WERI-Rb-1 (cell line): ENCODE measurements at regions not wholly inside any gene's neighbourhood (a gene's known extent, or its start where the extent isn't known, plus 50 kb on each side); places are given as distances from the start of the nearest gene placed in this dataset.

Source experiments
- DNase-seq: peaks from one replicate; pipeline ENCODE4 v3.0.0-alpha.2; 2020
- H3K27ac ChIP-seq: fragments of 250-450 bp; sonication (Bioruptor Pico); 2 replicates; pipeline ENCODE4 v1.5.1; 2020; ENCODE audit warnings: mild to moderate bottlenecking, moderate library complexity
- H3K27me3 ChIP-seq: fragments of 250-450 bp; sonication (Bioruptor Pico); 2 replicates; pipeline ENCODE4 v1.5.1; 2021; ENCODE audit warnings: mild to moderate bottlenecking, low read depth, moderate library complexity; ENCODE audit not compliant: insufficient read depth, severe bottlenecking
- H3K36me3 ChIP-seq: fragments of 250-450 bp; sonication (Bioruptor Pico); 2 replicates; pipeline ENCODE4 v1.5.1; 2020; ENCODE audit warnings: mild to moderate bottlenecking, moderate library complexity
- H3K4me3 ChIP-seq: 2 replicates; pipeline ENCODE4 v1.5.1; 2011; ENCODE audit warnings: low read depth, mild to moderate bottlenecking, control low read depth, low read length
- H3K9me3 ChIP-seq: fragments of 250-450 bp; sonication (Bioruptor Pico); 2 replicates; pipeline ENCODE4 v1.5.1; 2021; ENCODE audit warnings: mild to moderate bottlenecking, moderate library complexity; ENCODE audit not compliant: severe bottlenecking
- TF ChIP-seq, protein P1 (sequence below): IDR thresholded peaks from 2 replicates; pipeline ENCODE4 v1.5.1; 2011; ENCODE audit warnings: low read depth, mild to moderate bottlenecking, control low read depth, inconsistent platforms, low read length

DNA sequence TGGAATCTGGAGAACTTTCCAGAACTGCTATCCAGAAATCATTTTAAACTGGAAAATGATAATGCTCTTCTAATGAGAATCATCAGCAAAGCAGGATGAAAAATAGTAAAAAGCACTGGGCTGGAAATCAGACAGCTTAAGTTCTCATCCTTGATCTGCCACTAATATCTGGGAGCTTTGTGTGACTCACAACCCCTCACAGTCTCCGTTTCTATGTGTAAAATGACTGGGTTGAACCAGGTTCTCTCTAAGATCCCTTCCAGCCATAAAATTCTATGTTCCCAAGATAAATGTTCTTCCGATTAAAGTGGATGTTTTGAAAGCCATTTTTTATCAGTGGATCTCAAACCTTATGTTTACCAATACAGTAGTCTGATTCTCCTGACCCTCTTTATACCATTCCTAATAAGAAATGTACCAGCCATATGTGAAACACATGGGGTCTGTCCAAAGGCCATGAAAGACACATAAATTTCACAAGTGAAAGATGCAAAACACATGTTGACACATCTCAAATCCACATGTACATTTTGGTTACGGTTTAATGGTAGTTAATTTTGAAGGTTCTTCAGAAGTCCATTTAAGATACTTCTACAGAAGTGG lies 188.8 kb downstream of the EN1 start:
- no peak for DNase-seq
- TF ChIP-seq, protein P1, sequence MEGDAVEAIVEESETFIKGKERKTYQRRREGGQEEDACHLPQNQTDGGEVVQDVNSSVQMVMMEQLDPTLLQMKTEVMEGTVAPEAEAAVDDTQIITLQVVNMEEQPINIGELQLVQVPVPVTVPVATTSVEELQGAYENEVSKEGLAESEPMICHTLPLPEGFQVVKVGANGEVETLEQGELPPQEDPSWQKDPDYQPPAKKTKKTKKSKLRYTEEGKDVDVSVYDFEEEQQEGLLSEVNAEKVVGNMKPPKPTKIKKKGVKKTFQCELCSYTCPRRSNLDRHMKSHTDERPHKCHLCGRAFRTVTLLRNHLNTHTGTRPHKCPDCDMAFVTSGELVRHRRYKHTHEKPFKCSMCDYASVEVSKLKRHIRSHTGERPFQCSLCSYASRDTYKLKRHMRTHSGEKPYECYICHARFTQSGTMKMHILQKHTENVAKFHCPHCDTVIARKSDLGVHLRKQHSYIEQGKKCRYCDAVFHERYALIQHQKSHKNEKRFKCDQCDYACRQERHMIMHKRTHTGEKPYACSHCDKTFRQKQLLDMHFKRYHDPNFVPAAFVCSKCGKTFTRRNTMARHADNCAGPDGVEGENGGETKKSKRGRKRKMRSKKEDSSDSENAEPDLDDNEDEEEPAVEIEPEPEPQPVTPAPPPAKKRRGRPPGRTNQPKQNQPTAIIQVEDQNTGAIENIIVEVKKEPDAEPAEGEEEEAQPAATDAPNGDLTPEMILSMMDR = no peak
- Histone ChIP-seq H3K36me3 (no peaks in the 10 kb centered on the region), H3K9me3 (no peaks in the 10 kb centered on the region), H3K27me3 (peaks cover 65% of the 10 kb centered on the region), H3K4me3 (no peak overlapping the region), H3K27ac (no peak overlapping the region)

DNA sequence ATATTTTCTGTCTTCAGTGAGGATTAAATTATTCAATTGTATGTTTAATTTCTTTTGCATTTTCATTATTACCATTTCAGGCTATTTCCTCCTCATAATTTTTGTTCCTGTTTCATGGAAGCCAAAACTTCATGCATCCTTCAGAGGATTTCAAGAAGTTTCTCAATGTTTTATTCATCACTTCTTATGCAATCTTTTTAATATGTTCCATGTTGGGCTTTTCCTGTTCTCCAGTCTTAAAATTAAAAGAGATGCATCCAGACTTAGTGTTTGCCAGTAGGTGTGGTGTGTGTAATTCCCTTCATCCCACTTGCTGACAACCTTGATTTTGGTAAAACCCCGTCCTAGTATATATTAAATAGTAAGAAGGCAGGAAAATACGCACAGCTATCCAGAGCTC lies 190.0 kb downstream of the EN1 start:
- Histone ChIP-seq H3K27me3 (peaks cover 59% of the 10 kb centered on the region), H3K9me3 (no peaks in the 10 kb centered on the region), H3K27ac (no peak overlapping the region), H3K4me3 (no peak overlapping the region), H3K36me3 (no peaks in the 10 kb centered on the region)
- TF ChIP-seq, protein P1 = no peak
- DNase-seq = no peak

DNA sequence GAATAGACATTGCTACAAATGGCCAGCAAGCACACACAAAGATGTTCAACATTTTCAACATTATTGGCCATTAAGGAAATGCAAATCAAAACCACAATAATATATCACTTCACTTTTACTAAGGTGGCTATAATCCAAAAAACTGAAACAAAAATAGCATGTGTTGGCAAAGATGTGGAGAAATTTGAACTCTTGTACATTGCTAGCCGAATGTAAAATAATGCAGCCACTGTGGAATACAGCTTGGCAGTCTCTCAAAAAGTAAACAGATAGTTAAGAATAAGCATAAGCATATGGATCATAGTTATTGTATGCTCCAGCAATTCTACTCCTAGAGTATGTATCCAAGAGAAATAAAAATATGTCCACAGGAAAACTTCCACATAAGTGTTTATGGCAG lies 192.5 kb downstream of the EN1 start:
- Histone ChIP-seq H3K27ac (no peak overlapping the region), H3K36me3 (no peaks in the 10 kb centered on the region), H3K27me3 (peaks cover 38% of the 10 kb centered on the region), H3K4me3 (no peak overlapping the region), H3K9me3 (no peaks in the 10 kb centered on the region)
- TF ChIP-seq, protein P1 = no peak
- DNase-seq = no peak

DNA sequence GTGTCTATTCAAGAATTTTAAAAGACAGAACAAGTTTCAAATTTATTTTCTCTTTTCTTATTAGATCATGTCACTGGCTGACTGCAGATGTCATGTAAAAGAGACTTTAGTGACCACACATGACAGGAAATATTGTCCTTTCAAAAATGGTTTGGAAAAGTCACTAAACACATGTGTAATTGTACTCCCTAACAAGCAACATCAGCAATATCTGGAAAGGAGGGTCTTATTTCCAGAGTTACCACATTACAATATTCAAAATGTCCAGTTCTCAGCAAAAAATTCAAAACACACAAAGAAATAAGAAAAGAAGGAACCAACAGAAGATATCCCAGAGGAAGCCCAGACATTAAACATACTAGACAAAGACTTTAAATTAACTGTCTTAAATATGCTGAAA lies 197.1 kb downstream of the EN1 start:
- H3K36me3 ChIP-seq = no peaks in the 10 kb centered on the region
- DNase-seq = no peak
- H3K27ac ChIP-seq = no peak overlapping the region
- H3K27me3 ChIP-seq = peaks cover 33% of the 10 kb centered on the region
- TF ChIP-seq, protein P1 = no peak
- no peaks in the 10 kb centered on the region for H3K9me3 ChIP-seq
- no peak overlapping the region for H3K4me3 ChIP-seq

DNA sequence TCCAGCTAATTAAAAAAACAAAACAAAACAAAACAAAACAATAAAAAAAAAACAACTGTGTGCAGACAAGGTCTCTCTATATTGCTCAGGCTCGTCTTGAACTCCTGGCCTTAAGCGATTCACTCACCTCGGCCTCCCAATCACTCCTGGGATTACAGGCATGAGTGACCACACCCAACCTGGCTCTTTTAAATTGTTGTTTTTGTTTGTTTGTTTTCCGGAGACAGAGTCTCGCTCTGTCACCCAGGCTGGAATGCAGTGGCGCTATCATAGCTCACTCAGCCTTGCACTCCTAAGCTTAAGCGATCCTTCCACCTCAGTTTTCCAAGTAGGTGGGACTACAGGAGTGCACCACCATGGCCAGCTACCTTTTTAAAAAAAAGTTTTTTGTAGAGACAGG lies 201.6 kb downstream of the EN1 start:
- peaks cover 58% of the 10 kb centered on the region for H3K27me3 ChIP-seq
- H3K27ac ChIP-seq = no peak overlapping the region
- H3K4me3 ChIP-seq = no peak overlapping the region
- no peaks in the 10 kb centered on the region for H3K9me3 ChIP-seq
- DNase-seq = no peak
- TF ChIP-seq, protein P1 = no peak
- H3K36me3 ChIP-seq = no peaks in the 10 kb centered on the region

DNA sequence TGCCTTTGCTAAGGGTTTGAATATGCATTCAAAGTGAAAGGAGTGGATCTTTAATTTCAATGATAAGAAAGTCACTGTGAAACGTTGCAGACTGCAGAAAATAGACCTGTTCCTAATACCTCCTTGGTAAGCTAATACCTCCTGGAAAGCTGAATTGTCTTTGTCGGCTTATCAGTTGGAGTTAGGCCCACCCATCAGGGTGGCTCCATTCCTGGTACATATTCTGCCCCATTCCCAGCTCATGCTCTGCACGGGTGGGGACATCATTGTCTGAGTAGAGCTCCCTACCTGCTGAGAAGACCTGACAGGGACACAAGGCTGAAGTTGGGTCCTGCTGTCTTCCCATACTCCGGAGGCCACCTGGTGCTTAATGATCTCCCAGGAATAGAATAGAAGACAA lies 203.3 kb downstream of the EN1 start:
- no peaks in the 10 kb centered on the region for H3K36me3 ChIP-seq
- TF ChIP-seq, protein P1 = no peak
- no peak for DNase-seq
- peaks cover 52% of the 10 kb centered on the region for H3K27me3 ChIP-seq
- no peak overlapping the region for H3K4me3 ChIP-seq
- no peaks in the 10 kb centered on the region for H3K9me3 ChIP-seq
- no peak overlapping the region for H3K27ac ChIP-seq
